Stimulated activated CD4-positive, alpha-beta T cell treated with anti-CD3 and anti-CD28 coated beads, Interleukin-15, amount 100 ng/mL, for 1 hour (primary cell): ENCODE measurements at regions not wholly inside any gene's neighbourhood (a gene's known extent, or its start where the extent isn't known, plus 50 kb on each side); places are given as distances from the start of the nearest gene placed in this dataset.

ENCODE experiments used
- DNase-seq, 2 donors: peaks; one replicate each; pipeline ENCODE4 v3.0.0-alpha.2; 2020; ENCODE audit warnings: low read depth in 1 of 2, low spot score in 1 of 2

- DNase-seq = no peak
Measured at GRCh38 chr15:86028961-86029360, 50.7 kb upstream of the AGBL1 start.
